ENCODE measurements at regions not wholly inside any gene's neighbourhood (a gene's known extent, or its start where the extent isn't known, plus 50 kb on each side); places are given as distances from the start of the nearest gene placed in this dataset.
"Not testable (repeated sequence)": the region's sequence is repeated elsewhere in the genome, so short reads cannot be mapped to it uniquely, and the experiment has no call there.

- peak in 1 of 14 donors; percentile 34 for DNase-seq
Measured at GRCh38 chr12:127785986-127786590, 480.9 kb upstream of the TMEM132C start.

- no peak for DNase-seq
Measured at GRCh38 chr12:127787544-127787943, 479.4 kb upstream of the TMEM132C start.

GRCh38 chr12:127790376-127790775 is 476.6 kb upstream of the TMEM132C start:
- no peak for DNase-seq

- DNase-seq, result no peak
Measured at GRCh38 chr12:127791217-127791616, 475.8 kb upstream of the TMEM132C start.

GRCh38 chr12:127797918-127798317 is 469.1 kb upstream of the TMEM132C start:
- no peak for DNase-seq

GRCh38 chr12:127802271-127802670 is 464.7 kb upstream of the TMEM132C start:
- peak in 1 of 14 donors; percentile 65 for DNase-seq

GRCh38 chr12:127803545-127803944 is 463.4 kb upstream of the TMEM132C start:
- DNase-seq, result peak in 1 of 14 donors; percentile 66

GRCh38 chr12:127809275-127809674 is 457.7 kb upstream of the TMEM132C start:
- DNase-seq, result peak in 1 of 14 donors; percentile 12

GRCh38 chr12:127810041-127810440 is 456.9 kb upstream of the TMEM132C start:
- DNase-seq, result no peak

GRCh38 chr12:127810459-127810858 is 456.5 kb upstream of the TMEM132C start:
- not testable (repeated sequence) for DNase-seq

GRCh38 chr12:127811988-127812387 is 455.0 kb upstream of the TMEM132C start:
- no peak for DNase-seq

GRCh38 chr12:127813147-127813546 is 453.8 kb upstream of the TMEM132C start:
- no peak for DNase-seq

- DNase-seq, result no peak
Measured at GRCh38 chr12:127819056-127819455, 447.9 kb upstream of the TMEM132C start.

- DNase-seq, result no peak
Measured at GRCh38 chr12:127820271-127820670, 446.7 kb upstream of the TMEM132C start.

- DNase-seq, result no peak
Measured at GRCh38 chr12:127820846-127821245, 446.1 kb upstream of the TMEM132C start.

- DNase-seq, result peak in 2 of 14 donors; percentile 29 to 49
Measured at GRCh38 chr12:127822809-127823411, 444.1 kb upstream of the TMEM132C start.

- DNase-seq, result no peak
Measured at GRCh38 chr12:127823801-127824200, 443.2 kb upstream of the TMEM132C start.

- no peak for DNase-seq
Measured at GRCh38 chr12:127829281-127830064, 437.5 kb upstream of the TMEM132C start.

- peak in 1 of 14 donors; percentile 28 for DNase-seq
Measured at GRCh38 chr12:127830065-127830460, 436.9 kb upstream of the TMEM132C start.

- DNase-seq, result no peak
Measured at GRCh38 chr12:127830730-127831129, 436.2 kb upstream of the TMEM132C start.

GRCh38 chr12:127832172-127832571 is 434.8 kb upstream of the TMEM132C start:
- DNase-seq, result no peak

GRCh38 chr12:127836802-127837201 is 430.2 kb upstream of the TMEM132C start:
- peak in 2 of 14 donors; percentile 12 to 23 for DNase-seq

- no peak for DNase-seq
Measured at GRCh38 chr12:127857661-127858060, 409.3 kb upstream of the TMEM132C start.

- no peak for DNase-seq
Measured at GRCh38 chr12:127860536-127860935, 406.4 kb upstream of the TMEM132C start.

Measured in C1 segment of cervical spinal cord (tissue), 14 donors.